LNCaP clone FGC (cell line): ENCODE measurements at regions not wholly inside any gene's neighbourhood (a gene's known extent, or its start where the extent isn't known, plus 50 kb on each side); places are given as distances from the start of the nearest gene placed in this dataset.

Experiments
- DNase-seq: peaks from one replicate; pipeline ENCODE4 v3.0.0-alpha.2; 2011; ENCODE audit warnings: low read depth
- H3K4me3 ChIP-seq: 2 replicates; pipeline ENCODE4 v1.5.1; 2011; ENCODE audit warnings: mild to moderate bottlenecking, low read depth, low read length, control low read depth
- CTCF ChIP-seq: IDR thresholded peaks from 2 replicates; pipeline ENCODE4 v1.5.1; 2012; ENCODE audit warnings: mild to moderate bottlenecking; ENCODE audit not compliant: control insufficient read depth, insufficient read depth; ENCODE audit errors: extremely low read depth

GRCh38 chr10:78968943-78969342 is 99.8 kb upstream of the ZMIZ1 start:
- no peak for TF ChIP-seq CTCF
- no peak for DNase-seq
- no peak overlapping the region for H3K4me3 ChIP-seq

GRCh38 chr10:78969719-78970118 is 99.0 kb upstream of the ZMIZ1 start:
- no peak overlapping the region for H3K4me3 ChIP-seq
- DNase-seq: no peak
- no peak for TF ChIP-seq CTCF

- no peak for DNase-seq
- no peak overlapping the region for H3K4me3 ChIP-seq
- no peak for TF ChIP-seq CTCF
These were observed 98.5 kb upstream of the ZMIZ1 start for GRCh38 chr10:78970261-78970660.

GRCh38 chr10:78971094-78971682 is 97.6 kb upstream of the ZMIZ1 start:
- no peak for TF ChIP-seq CTCF
- H3K4me3 ChIP-seq: no peak overlapping the region
- no peak for DNase-seq

- DNase-seq: no peak
- TF ChIP-seq CTCF: no peak
- no peak overlapping the region; the same call in 1 of the 2 replicates for H3K4me3 ChIP-seq
These were observed 96.4 kb upstream of the ZMIZ1 start for GRCh38 chr10:78972160-78972946.

GRCh38 chr10:78972947-78973900 is 95.5 kb upstream of the ZMIZ1 start:
- no peak for TF ChIP-seq CTCF
- H3K4me3 ChIP-seq: peak overlapping the region; percentile 51
- DNase-seq: peak; percentile 81
